GM19467 (cell line): ENCODE measurements at regions not wholly inside any gene's neighbourhood (a gene's known extent, or its start where the extent isn't known, plus 50 kb on each side); places are given as distances from the start of the nearest gene placed in this dataset.
"Not testable (repeated sequence)": the region's sequence is repeated elsewhere in the genome, so short reads cannot be mapped to it uniquely, and the experiment has no call there.

ENCODE experiments used
- ATAC-seq: cut with Tn5 transposase; IDR thresholded peaks from one replicate; pipeline ENCODE4 v1.9.1; 2021; ENCODE audit warnings: mild to moderate bottlenecking, moderate library complexity; ENCODE audit not compliant: unreplicated experiment

DNA sequence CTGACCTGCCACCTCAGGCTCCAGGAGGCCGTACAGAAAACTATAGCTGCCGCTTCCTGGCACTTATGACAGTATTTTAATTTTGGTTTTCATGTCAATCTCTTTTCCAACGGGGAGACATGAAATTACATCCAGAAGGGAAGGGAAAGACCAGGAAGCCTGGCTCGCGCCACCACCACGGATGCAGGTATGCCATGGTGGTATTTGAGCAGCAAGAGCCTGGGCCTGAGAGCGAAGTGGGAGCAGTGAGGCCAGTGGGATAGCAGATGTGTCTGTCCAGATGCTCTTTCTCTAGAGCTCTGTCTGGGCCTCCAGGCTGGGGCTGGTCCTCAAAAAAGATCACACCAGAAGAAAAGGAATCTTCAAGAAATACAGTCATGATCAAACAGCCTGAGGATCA is 82.5 kb upstream of the CPEB2 start:
- no peak for ATAC-seq

DNA sequence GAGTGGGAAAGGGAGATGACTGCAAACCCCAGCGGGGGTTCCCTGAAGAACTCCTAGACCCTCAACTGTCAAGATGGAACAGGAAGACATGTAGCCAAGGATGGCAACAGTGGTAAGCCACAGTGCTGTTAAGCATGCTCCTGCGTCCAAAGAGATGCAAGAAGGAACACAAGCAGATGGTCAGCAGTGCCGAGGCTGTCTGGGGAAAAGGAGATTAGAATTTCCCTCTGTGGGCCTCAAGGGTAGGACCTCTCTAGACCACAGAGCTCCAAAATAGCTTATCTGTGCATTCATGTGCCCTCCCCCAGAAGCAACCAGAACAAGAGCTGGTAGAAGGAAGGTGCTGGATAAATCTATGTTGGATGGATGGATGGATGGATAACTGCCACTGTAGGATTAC is 82.0 kb upstream of the CPEB2 start:
- ATAC-seq: no peak

DNA sequence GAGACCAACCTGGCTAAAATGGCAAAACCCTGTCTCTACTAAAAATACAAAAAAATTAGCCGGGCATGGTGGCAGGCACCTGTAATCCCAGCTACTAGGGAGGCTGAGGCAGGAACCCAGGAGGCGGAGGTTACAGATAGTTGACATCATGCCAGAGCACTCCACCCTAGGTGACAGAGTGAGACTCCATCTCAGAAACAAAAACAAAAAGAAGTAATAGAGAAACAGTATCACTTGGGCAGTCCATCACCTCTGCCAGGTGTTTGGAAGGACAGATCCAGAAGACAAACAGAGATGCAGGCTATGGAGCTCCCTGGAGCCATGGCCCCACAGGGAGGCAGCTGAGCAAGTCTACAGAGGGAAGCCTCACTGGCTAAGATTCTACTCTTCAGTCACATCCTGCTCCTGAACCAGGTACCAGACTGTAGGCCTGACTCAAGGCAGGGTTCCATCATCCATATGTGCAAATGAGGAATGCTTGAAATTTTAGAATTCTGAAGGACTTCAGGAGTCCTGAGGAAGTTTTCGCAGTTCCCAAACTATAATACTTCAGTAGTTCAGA is 81.4 kb upstream of the CPEB2 start:
- ATAC-seq: no peak

DNA sequence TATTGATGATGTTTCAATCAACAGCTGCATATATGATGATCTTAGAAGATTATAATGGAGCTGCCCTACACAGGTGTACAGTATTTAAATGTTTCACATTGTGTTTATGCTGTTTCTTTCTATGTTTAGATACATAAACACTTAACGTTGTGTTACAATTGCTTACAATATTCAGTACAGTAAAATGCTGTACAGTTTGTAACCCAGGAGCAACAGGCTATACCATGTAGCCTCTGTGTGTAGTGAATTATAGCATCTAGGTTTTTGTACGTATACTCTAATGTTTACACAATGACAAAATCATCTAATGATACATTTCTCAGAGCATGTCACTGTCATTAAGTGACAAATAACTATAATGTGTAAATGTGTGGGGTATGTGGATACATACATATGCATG is 80.5 kb upstream of the CPEB2 start:
- not testable (repeated sequence) for ATAC-seq

DNA sequence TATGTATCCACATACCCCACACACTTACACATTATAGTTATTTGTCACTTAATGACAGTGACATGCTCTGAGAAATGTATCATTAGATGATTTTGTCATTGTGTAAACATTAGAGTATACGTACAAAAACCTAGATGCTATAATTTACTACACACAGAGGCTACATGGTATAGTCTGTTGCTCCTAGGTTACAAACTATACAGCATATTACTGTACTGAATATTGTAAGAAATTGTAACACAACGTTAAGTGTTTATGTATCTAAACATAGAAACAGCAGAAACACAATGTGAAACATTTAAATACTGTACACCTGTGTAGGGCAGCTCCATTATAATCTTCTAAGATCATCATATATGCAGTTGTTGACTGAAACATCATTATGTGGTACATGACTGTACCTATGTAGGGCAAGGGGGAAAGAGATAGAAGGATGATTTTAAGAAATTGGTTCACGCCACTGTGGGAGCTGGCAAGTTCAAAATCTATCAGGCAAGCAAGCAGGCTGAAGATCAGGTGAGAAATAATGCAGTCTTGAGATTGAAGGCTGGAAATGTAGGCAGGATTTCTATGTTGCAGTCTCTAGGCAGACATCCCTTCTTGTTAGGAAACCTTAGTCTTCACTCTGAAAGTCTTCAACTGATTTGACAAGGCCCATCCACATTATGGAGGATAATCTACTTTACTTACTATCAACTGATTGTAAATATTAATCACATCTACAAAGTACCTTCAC is 78.0 kb upstream of the CPEB2 start:
- no peak for ATAC-seq

DNA sequence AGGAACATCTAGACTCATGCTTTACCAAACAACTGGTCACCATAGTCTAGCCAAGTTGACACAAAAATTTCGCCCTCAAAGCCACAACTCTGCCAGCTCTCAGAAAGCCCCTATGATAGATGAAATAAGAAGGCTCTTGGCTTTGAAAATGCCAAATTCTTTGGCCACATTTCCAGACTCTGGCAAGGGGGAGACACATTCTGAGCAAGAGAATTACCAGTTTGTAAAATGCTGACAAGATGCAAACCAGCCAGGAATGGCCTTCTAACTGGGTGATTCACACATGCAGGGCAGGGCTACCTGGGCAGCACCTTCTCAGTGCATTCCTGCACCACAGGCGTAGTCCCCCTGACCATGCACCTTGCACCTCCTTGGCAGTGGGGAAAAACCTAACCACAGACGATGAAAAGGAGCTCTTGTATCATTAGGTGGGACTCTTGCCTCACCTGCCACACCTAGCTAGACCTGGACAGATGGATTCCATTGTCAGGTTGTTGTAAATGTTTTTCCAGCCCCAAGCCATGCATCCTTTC is 77.4 kb upstream of the CPEB2 start:
- ATAC-seq: no peak

DNA sequence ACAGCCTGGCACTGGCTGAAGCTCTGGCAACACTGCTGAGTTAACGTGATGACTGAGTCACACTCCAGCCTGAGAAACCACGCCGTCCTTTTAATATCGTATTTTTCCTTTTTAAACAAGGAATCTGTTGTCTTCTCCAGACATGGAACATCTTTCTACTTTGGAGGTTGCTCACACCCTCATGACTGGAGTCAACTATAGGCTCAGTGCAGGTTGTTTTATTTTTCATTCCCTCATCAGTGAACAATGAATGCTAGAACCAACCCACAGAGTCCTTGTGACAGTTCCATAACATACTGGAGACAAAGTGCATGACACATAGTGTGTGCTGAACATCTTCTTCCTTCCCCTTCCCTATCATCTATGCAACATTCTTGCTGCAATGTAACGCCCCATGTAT is 76.8 kb upstream of the CPEB2 start:
- ATAC-seq: no peak

DNA sequence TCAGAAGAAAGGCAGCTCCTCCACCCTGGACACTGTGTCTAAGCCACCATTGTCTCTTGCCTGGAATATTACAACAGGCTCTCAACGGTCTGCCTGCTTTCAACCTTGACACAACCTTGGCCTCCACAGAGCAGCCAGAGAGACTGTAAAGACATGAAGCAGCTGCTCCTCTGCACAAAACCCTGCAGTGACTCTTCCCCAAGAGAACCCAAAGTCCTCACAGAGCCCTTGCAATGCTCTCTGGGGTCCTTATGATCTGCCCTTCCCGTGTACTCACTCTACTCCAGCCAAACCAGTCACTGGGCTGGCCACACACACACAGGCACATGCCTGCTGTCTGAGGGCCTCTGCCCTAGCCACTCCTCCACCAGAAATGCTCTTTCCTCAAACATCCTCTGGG is 75.9 kb upstream of the CPEB2 start:
- ATAC-seq: no peak

DNA sequence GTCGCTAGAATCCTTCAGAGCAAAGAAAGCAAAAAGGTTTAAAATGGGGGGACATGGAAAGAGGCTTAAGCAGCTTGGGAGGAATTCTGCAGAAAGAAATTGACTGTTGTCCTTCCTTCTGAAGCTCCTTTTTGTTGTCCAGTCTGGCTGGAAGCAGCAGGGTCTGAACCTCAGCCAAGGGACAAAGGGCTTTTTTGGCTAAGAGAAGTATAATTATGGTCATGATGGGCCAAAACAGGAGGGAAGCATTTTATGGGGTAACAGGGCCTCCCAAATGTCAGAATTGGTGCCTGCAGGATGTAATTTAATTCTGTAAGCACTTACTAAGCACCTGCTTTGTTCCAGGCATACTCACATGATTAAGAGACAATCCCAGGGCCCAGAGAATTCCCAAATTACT is 74.2 kb upstream of the CPEB2 start:
- no peak for ATAC-seq

DNA sequence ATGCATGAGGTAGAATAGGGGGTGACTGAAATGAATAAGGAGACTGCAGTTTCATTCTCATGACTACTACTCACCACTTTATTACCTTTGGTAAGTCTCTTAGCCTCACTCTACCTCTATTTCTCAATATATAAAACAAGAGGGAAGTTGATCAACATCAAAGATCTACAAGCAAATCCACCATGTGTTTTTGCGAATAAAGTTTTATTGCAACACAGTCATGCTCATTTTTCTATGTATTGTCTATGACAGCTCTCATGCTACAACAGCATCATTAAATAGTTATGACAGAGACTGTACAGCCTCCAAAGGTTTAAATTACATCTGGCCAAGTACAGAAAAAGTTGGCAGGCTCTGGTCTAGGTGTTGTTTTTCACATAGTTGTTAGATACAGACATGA is 72.6 kb upstream of the CPEB2 start:
- ATAC-seq: no peak

DNA sequence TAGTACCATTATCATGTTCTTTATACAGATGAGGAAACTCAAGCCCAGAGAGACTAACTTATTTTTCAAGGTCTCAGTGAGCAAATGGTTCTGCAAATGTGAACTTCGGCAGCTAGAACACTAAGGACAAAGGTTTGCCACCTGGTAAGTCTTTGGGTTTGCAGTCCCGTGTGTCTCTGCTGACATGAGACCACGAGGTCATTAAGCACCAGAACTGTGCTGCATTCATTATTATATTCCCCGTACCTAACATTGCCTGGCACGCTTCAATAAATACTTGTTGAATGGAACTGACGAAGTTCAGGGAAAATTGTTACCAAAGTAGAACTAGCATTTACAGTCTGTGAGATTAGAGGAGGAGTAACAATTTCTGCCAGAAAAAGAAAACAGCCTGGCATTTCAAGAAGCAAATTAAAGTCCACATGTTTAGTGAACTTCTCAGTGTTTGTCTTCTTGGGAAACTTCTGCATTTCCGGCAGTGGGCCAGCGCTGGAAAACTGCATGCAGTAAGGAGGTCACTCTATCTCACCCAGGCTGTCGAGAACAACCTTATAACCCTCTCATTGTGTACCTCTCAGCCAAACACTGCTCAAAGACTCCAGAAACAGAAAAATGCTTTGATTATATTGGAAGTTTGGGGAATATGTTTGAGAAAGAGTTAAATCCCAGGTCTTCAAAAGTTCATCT is 67.4 kb upstream of the CPEB2 start:
- no peak for ATAC-seq

DNA sequence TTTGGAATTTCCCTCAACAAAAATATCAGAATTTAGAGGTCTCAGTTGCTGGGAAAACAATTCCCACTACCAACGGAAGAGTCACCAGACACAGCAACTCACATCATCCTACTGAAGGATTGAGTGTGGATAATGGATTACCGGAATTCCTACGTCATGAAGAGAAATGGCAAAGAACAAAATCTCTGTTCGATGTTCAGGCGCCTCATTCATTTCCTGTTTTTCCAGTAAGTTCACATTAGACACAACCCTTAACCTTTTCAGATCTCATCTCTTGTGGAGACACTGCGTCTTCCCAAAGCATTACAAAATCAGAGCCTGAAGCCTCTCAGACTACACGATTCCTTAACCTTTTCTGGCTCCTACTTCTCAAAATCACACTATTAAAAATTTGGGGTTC is 58.5 kb upstream of the CPEB2 start:
- ATAC-seq: no peak

DNA sequence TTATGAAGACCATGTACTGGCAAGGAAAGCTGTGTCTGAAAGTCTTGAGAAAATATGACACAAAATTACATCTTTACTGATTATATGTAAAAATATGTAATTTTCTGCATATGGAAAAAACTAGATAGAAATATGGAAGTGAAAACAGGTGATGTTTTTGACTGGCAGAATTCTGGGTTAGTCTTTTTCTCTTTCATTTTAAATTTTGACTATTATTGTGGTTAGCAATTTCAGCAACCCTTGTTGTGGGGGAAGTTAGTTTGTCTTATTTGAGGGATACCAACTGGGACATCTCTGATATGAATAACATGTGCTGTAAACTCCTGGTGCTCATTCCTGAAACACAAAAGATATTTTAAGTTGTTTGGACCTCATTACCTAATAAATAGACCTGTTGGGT is 49.9 kb upstream of the CPEB2 start:
- ATAC-seq: no peak
